ENCODE measurements at regions not wholly inside any gene's neighbourhood (a gene's known extent, or its start where the extent isn't known, plus 50 kb on each side); places are given as distances from the start of the nearest gene placed in this dataset.
"Not testable (repeated sequence)": the region's sequence is repeated elsewhere in the genome, so short reads cannot be mapped to it uniquely, and the experiment has no call there.

- H2BK120ac ChIP-seq (replicated peaks; ENCODE audit: low read depth, low read length); H3K27me3 ChIP-seq (replicated peaks in 1 of 4; ENCODE audit: control insufficient read depth in 3 of 4, extremely low read depth in 1 of 4, insufficient read depth in 3 of 4, low read length in 3 of 4); H3K4me3 ChIP-seq (ENCODE audit: extremely low read depth in 1 of 4, insufficient read depth in 2 of 4, low read depth in 3 of 4, low read length in 4 of 4); H4K8ac ChIP-seq (ENCODE audit: extremely low read depth, insufficient read depth, low read length); H3K23me2 ChIP-seq (ENCODE audit: low read depth, low read length); H2BK20ac ChIP-seq (ENCODE audit: low read length); H3K9ac ChIP-seq (replicated peaks in 1 of 4; ENCODE audit: extremely low read depth in 1 of 4, low read depth in 3 of 4, low read length in 3 of 4); H4K91ac ChIP-seq (replicated peaks; ENCODE audit: insufficient read length, low read length); H2AK5ac ChIP-seq (ENCODE audit: low read depth, low read length); H3K79me1 ChIP-seq (ENCODE audit: low read depth, low read length); H3K4me2 ChIP-seq (ENCODE audit: insufficient read depth in 1 of 2, low read depth in 2 of 2, low read length in 2 of 2); H4K20me1 ChIP-seq (replicated peaks in 1 of 2; ENCODE audit: control insufficient read depth in 1 of 2, insufficient read depth in 2 of 2, low read length in 2 of 2); DNase-seq (ENCODE audit: low read depth in 1 of 2, low spot score in 2 of 2); H3K56ac ChIP-seq (replicated peaks; ENCODE audit: insufficient read length, low read depth, low read length); POLR2A ChIA-PET (ENCODE audit: partially characterized antibody); H2AFZ ChIP-seq (ENCODE audit: low read length); H3K9me3 ChIP-seq (ENCODE audit: insufficient read depth in 2 of 2, low read depth in 1 of 2, low read length in 1 of 2); H3K14ac ChIP-seq (ENCODE audit: insufficient read length); H4K5ac ChIP-seq (ENCODE audit: insufficient read length, low read depth, low read length); H3K4ac ChIP-seq (replicated peaks; ENCODE audit: insufficient read length, low read depth, low read length); H3K23ac ChIP-seq (ENCODE audit: insufficient read length); H3K27ac ChIP-seq (ENCODE audit: low read depth, low read length); CTCF ChIA-PET (ENCODE audit: partially characterized antibody); H3K79me2 ChIP-seq (ENCODE audit: control insufficient read depth in 1 of 2, insufficient read depth in 2 of 2, low read length in 2 of 2); H3K4me1 ChIP-seq (replicated peaks in 1 of 4; ENCODE audit: control insufficient read depth in 3 of 4, insufficient read depth in 4 of 4, low read length in 3 of 4); FAIRE-seq; H3K36me3 ChIP-seq (ENCODE audit: control insufficient read depth in 2 of 4, insufficient read depth in 4 of 4, low read length in 3 of 4); H2BK5ac ChIP-seq (ENCODE audit: low read depth, low read length); H2BK15ac ChIP-seq (ENCODE audit: low read length); H2BK12ac ChIP-seq (ENCODE audit: low read depth, low read length); H3K18ac ChIP-seq (ENCODE audit: extremely low read depth, low read length): not testable (repeated sequence)
- no CpG with 5 or more reads among the region's 10 CpGs for WGBS, 2 experiments (ENCODE audit: extremely low coverage in 1 of 2, insufficient coverage in 1 of 2, insufficient read length in 1 of 2, insufficient replicate concordance in 2 of 2, low coverage in 1 of 2, low lambda C conversion rate in 2 of 2, missing lambda C conversion rate in 1 of 2)
These were observed 325.2 kb downstream of the BCL2L11 start for GRCh38 chr2:111445941-111446340.

GRCh38 chr2:111447482-111447881 is 326.8 kb downstream of the BCL2L11 start:
- CTCF ChIA-PET (ENCODE audit: partially characterized antibody); H3K79me1 ChIP-seq (ENCODE audit: low read depth, low read length); H2AFZ ChIP-seq (ENCODE audit: low read length); H3K4me1 ChIP-seq (replicated peaks in 1 of 4; ENCODE audit: control insufficient read depth in 3 of 4, insufficient read depth in 4 of 4, low read length in 3 of 4); H3K23me2 ChIP-seq (ENCODE audit: low read depth, low read length); H3K9me3 ChIP-seq (ENCODE audit: insufficient read depth in 2 of 2, low read depth in 1 of 2, low read length in 1 of 2); H2BK120ac ChIP-seq (replicated peaks; ENCODE audit: low read depth, low read length); H4K20me1 ChIP-seq (replicated peaks in 1 of 2; ENCODE audit: control insufficient read depth in 1 of 2, insufficient read depth in 2 of 2, low read length in 2 of 2); H4K5ac ChIP-seq (ENCODE audit: insufficient read length, low read depth, low read length); H4K91ac ChIP-seq (replicated peaks; ENCODE audit: insufficient read length, low read length); H3K23ac ChIP-seq (ENCODE audit: insufficient read length); H3K79me2 ChIP-seq (ENCODE audit: control insufficient read depth in 1 of 2, insufficient read depth in 2 of 2, low read length in 2 of 2); H3K14ac ChIP-seq (ENCODE audit: insufficient read length); H3K4ac ChIP-seq (replicated peaks; ENCODE audit: insufficient read length, low read depth, low read length); H3K18ac ChIP-seq (ENCODE audit: extremely low read depth, low read length); FAIRE-seq; H2AK5ac ChIP-seq (ENCODE audit: low read depth, low read length); H3K27ac ChIP-seq (ENCODE audit: low read depth, low read length); H3K56ac ChIP-seq (replicated peaks; ENCODE audit: insufficient read length, low read depth, low read length); H2BK15ac ChIP-seq (ENCODE audit: low read length); H4K8ac ChIP-seq (ENCODE audit: extremely low read depth, insufficient read depth, low read length); H2BK12ac ChIP-seq (ENCODE audit: low read depth, low read length); H3K9ac ChIP-seq (replicated peaks in 1 of 4; ENCODE audit: extremely low read depth in 1 of 4, low read depth in 3 of 4, low read length in 3 of 4); H3K4me2 ChIP-seq (ENCODE audit: insufficient read depth in 1 of 2, low read depth in 2 of 2, low read length in 2 of 2); H3K27me3 ChIP-seq (replicated peaks in 1 of 4; ENCODE audit: control insufficient read depth in 3 of 4, extremely low read depth in 1 of 4, insufficient read depth in 3 of 4, low read length in 3 of 4); POLR2A ChIA-PET (ENCODE audit: partially characterized antibody); H2BK5ac ChIP-seq (ENCODE audit: low read depth, low read length); DNase-seq (ENCODE audit: low read depth in 1 of 2, low spot score in 2 of 2); H3K4me3 ChIP-seq (ENCODE audit: extremely low read depth in 1 of 4, insufficient read depth in 2 of 4, low read depth in 3 of 4, low read length in 4 of 4); H2BK20ac ChIP-seq (ENCODE audit: low read length); H3K36me3 ChIP-seq (ENCODE audit: control insufficient read depth in 2 of 4, insufficient read depth in 4 of 4, low read length in 3 of 4): not testable (repeated sequence)
- 53% methylated on average over 2 of the region's 5 CpGs; no CpG with 5 or more reads in 1 of the 2 experiments for WGBS, 2 experiments (ENCODE audit: extremely low coverage in 1 of 2, insufficient coverage in 1 of 2, insufficient read length in 1 of 2, insufficient replicate concordance in 2 of 2, low coverage in 1 of 2, low lambda C conversion rate in 2 of 2, missing lambda C conversion rate in 1 of 2)

Data from H1 (cell line).